ENCODE measurements at regions not wholly inside any gene's neighbourhood (a gene's known extent, or its start where the extent isn't known, plus 50 kb on each side); places are given as distances from the start of the nearest gene placed in this dataset.
"Not testable (repeated sequence)": the region's sequence is repeated elsewhere in the genome, so short reads cannot be mapped to it uniquely, and the experiment has no call there.

- not testable (repeated sequence) for DNase-seq (ENCODE audit: extremely low read depth, low read depth)
Observed at GRCh38 chr1:222470252-222470805, 77.6 kb downstream of the HHIPL2 start.

- DNase-seq (ENCODE audit: extremely low read depth, low read depth), result no peak
- TF ChIP-seq CTCF (IDR thresholded peaks at IDR 0.05; ENCODE audit: low read depth, low read length), result no peak
Observed at GRCh38 chr1:222466150-222466865, 81.6 kb downstream of the HHIPL2 start.

GRCh38 chr1:222465211-222466041, 82.5 kb downstream of the HHIPL2 start:
- DNase-seq (ENCODE audit: extremely low read depth, low read depth), result peak; percentile 91
- peak; percentile 76 for TF ChIP-seq CTCF (IDR thresholded peaks at IDR 0.05; ENCODE audit: low read depth, low read length)

- no peak for TF ChIP-seq CTCF (IDR thresholded peaks at IDR 0.05; ENCODE audit: low read depth, low read length)
- no peak for DNase-seq (ENCODE audit: extremely low read depth, low read depth)
Observed at GRCh38 chr1:222464841-222465210, 83.1 kb downstream of the HHIPL2 start.

GRCh38 chr1:222463059-222463730, 84.7 kb downstream of the HHIPL2 start:
- TF ChIP-seq CTCF (IDR thresholded peaks at IDR 0.05; ENCODE audit: low read depth, low read length), result no peak
- DNase-seq (ENCODE audit: extremely low read depth, low read depth), result no peak

- DNase-seq (ENCODE audit: extremely low read depth, low read depth), result no peak
- no peak for TF ChIP-seq CTCF (IDR thresholded peaks at IDR 0.05; ENCODE audit: low read depth, low read length)
Observed at GRCh38 chr1:222462601-222463000, 85.3 kb downstream of the HHIPL2 start.

- TF ChIP-seq CTCF (IDR thresholded peaks at IDR 0.05; ENCODE audit: low read depth, low read length), result no peak
Observed at GRCh38 chr1:222461941-222462340, 86.0 kb downstream of the HHIPL2 start.

More at GRCh38 chr1:222461941-222462340, 86.0 kb downstream of the HHIPL2 start:
- DNase-seq (ENCODE audit: extremely low read depth, low read depth), result no peak
